ENCODE measurements at regions not wholly inside any gene's neighbourhood (a gene's known extent, or its start where the extent isn't known, plus 50 kb on each side); places are given as distances from the start of the nearest gene placed in this dataset.

DNA sequence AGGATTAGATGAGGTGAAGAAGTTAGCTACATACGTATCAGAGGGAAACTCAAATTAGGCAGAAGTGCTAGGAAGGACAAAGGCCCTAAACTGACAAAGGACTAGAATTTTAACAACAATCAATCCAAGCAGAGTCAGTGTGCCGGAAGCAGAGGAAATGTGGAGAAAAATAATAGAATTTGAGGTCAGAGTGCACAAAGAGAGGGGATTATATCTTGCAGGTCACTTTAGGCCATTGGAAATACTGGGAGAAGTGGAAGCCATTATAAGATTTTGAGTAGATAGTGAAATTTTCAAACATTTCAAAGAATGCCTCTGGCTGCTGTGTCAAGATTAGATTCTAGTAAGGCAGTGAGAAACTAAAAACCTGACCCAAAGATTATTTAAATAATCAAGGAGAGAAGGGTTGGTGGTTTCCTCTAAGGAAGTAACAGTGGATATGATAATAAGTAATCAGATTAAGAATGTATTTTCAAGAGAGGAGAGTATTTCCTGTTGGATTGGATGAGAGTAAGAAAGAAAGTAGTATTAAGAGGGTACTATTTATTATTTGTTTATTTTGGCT, 889.2 kb upstream of the NCAM2 start:
- ATAC-seq: no peak
- H3K27me3 ChIP-seq: no peaks in the 10 kb centered on the region
- in situ Hi-C loops (cut with MboI; ENCODE audit: low sequenced_read_pairs in 4 of 4): no loop called here
- no peak overlapping the region for H3K4me3 ChIP-seq
- H3K36me3 ChIP-seq: no peaks in the 10 kb centered on the region
- no peak for DNase-seq
- TF ChIP-seq, protein P1, sequence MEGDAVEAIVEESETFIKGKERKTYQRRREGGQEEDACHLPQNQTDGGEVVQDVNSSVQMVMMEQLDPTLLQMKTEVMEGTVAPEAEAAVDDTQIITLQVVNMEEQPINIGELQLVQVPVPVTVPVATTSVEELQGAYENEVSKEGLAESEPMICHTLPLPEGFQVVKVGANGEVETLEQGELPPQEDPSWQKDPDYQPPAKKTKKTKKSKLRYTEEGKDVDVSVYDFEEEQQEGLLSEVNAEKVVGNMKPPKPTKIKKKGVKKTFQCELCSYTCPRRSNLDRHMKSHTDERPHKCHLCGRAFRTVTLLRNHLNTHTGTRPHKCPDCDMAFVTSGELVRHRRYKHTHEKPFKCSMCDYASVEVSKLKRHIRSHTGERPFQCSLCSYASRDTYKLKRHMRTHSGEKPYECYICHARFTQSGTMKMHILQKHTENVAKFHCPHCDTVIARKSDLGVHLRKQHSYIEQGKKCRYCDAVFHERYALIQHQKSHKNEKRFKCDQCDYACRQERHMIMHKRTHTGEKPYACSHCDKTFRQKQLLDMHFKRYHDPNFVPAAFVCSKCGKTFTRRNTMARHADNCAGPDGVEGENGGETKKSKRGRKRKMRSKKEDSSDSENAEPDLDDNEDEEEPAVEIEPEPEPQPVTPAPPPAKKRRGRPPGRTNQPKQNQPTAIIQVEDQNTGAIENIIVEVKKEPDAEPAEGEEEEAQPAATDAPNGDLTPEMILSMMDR (IDR thresholded peaks at IDR 0.05 in 4 of 5, conservative IDR thresholded peaks at IDR 0.05 in 1 of 5): no peak
- no peak for TF ChIP-seq POLR2A (IDR thresholded peaks at IDR 0.05)
- H3K4me1 ChIP-seq: no peaks in the 10 kb centered on the region
- intact Hi-C loops (cut with DNase I; ENCODE audit: low total_unique reads): no loop called here
- H3K9me3 ChIP-seq: no peaks in the 10 kb centered on the region
- no peak overlapping the region for H3K27ac ChIP-seq

DNA sequence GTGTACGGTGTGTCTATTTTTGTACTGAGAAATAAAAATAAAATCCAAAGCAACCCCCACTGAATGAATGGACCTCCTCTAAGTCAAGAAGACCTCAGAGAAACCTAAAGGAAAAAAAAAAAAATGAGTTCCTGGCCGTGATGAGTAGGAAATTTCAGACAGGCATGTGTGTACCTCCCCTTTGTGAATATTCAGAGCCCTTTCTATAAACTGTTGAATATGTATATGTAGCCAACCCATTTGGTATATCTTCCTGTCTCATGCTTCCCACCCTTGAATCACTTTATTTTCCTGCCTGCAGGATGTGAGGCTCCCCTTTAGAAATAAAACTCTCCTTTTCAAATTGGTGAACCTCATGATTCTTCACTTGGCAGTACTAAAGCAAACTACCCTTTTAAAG, 887.8 kb upstream of the NCAM2 start:
- Histone ChIP-seq H3K4me1 (no peaks in the 10 kb centered on the region), H3K9me3 (no peaks in the 10 kb centered on the region), H3K27ac (no peak overlapping the region), H3K36me3 (no peaks in the 10 kb centered on the region), H3K27me3 (no peaks in the 10 kb centered on the region), H3K4me3 (no peak overlapping the region)
- ATAC-seq (no peak), DNase-seq (no peak)
- TF ChIP-seq, protein P1 (IDR thresholded peaks at IDR 0.05 in 4 of 5, conservative IDR thresholded peaks at IDR 0.05 in 1 of 5): no peak
- no peak for TF ChIP-seq POLR2A (IDR thresholded peaks at IDR 0.05)
- in situ Hi-C loops (cut with MboI; ENCODE audit: low sequenced_read_pairs in 4 of 4): no loop called here
- intact Hi-C loops (cut with DNase I; ENCODE audit: low total_unique reads): no loop called here

GRCh38 chr21:20151741-20152140, 846.5 kb upstream of the NCAM2 start:
- no peak for TF ChIP-seq POLR2A (IDR thresholded peaks at IDR 0.05)
- TF ChIP-seq, protein P1 (IDR thresholded peaks at IDR 0.05 in 4 of 5, conservative IDR thresholded peaks at IDR 0.05 in 1 of 5): no peak
- ATAC-seq: no peak

DNA sequence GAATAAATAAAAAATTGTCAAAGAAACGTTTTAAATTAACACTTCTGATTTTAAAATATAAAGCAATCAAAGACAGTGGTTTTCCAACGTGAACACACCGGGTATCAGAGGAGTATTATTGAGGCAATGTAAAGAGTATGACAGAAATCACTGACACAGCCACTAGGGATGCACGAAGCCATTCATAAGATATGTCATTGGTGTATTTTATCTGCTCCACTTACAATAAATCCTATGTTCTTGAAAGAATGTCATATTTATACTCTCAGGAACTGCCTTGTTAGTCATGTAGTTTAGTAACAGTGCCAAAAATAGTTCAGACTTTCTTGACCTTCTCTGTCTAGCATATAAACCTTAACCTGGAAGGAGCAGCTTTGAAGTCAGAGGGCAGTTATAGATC, 835.0 kb upstream of the NCAM2 start:
- H3K27me3 ChIP-seq: no peaks in the 10 kb centered on the region
- no peaks in the 10 kb centered on the region for H3K36me3 ChIP-seq
- in situ Hi-C loops (cut with MboI; ENCODE audit: low sequenced_read_pairs in 4 of 4) (no loop called here), intact Hi-C loops (cut with DNase I; ENCODE audit: low total_unique reads) (no loop called here)
- no peaks in the 10 kb centered on the region for H3K9me3 ChIP-seq
- TF ChIP-seq, protein P1 (IDR thresholded peaks at IDR 0.05 in 4 of 5, conservative IDR thresholded peaks at IDR 0.05 in 1 of 5): no peak
- TF ChIP-seq POLR2A (IDR thresholded peaks at IDR 0.05): no peak
- no peak overlapping the region for H3K4me3 ChIP-seq
- ATAC-seq: no peak
- DNase-seq: no peak
- no peaks in the 10 kb centered on the region for H3K4me1 ChIP-seq
- no peak overlapping the region for H3K27ac ChIP-seq

More at GRCh38 chr21:20151741-20152140, 846.5 kb upstream of the NCAM2 start:
- Histone ChIP-seq H3K4me3 (no peak overlapping the region), H3K4me1 (no peaks in the 10 kb centered on the region), H3K27me3 (no peaks in the 10 kb centered on the region), H3K27ac (no peak overlapping the region), H3K9me3 (no peaks in the 10 kb centered on the region), H3K36me3 (no peaks in the 10 kb centered on the region)
- in situ Hi-C loops (cut with MboI; ENCODE audit: low sequenced_read_pairs in 4 of 4): no loop called here
- intact Hi-C loops (cut with DNase I; ENCODE audit: low total_unique reads): no loop called here
- DNase-seq: no peak

GRCh38 chr21:20167059-20167458, 831.1 kb upstream of the NCAM2 start:
- intact Hi-C loops (cut with DNase I; ENCODE audit: low total_unique reads) (no loop called here), in situ Hi-C loops (cut with MboI; ENCODE audit: low sequenced_read_pairs in 4 of 4) (no loop called here)
- Histone ChIP-seq H3K4me1 (no peaks in the 10 kb centered on the region), H3K27me3 (no peaks in the 10 kb centered on the region), H3K9me3 (no peaks in the 10 kb centered on the region), H3K36me3 (no peaks in the 10 kb centered on the region), H3K27ac (no peak overlapping the region), H3K4me3 (no peak overlapping the region)
- no peak for ATAC-seq
- TF ChIP-seq, protein P1 (IDR thresholded peaks at IDR 0.05 in 4 of 5, conservative IDR thresholded peaks at IDR 0.05 in 1 of 5): no peak
- TF ChIP-seq POLR2A (IDR thresholded peaks at IDR 0.05): no peak
- DNase-seq: no peak

Measured in gastrocnemius medialis (tissue), 4 donors.